ENCODE measurements at regions not wholly inside any gene's neighbourhood (a gene's known extent, or its start where the extent isn't known, plus 50 kb on each side); places are given as distances from the start of the nearest gene placed in this dataset.

DNA sequence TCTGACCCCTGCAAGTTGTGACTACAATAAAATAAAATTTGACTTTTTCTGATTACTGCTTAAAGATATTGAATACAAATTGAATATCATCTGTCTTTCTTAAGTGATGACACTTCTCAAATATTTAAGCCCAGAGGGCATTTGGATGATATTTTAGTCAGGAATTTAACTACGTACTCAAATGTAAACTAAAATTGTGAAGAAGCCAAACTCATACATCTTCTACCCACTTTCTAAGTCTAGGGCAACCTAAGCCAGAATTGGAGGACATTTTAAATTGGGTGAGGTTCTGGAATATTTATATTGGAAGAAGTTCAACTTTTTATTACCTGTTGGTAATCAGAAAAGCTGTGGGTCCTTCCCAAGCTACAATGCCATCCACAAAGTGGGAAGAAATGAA, 149.1 kb upstream of the WDR11 start:
- no peak overlapping the region for H3K27ac ChIP-seq
- H3K36me3 ChIP-seq: no peaks in the 10 kb centered on the region
- H3K4me1 ChIP-seq: no peaks in the 10 kb centered on the region
- no peak overlapping the region for H3K4me3 ChIP-seq
- H3K27me3 ChIP-seq (replicated peaks in 1 of 7): no peaks in the 10 kb centered on the region
- no peak for DNase-seq
- peaks cover 7 to 31% (median 29%) of the 10 kb centered on the region in 8 donors for H3K9me3 ChIP-seq
- TF ChIP-seq, protein P1, sequence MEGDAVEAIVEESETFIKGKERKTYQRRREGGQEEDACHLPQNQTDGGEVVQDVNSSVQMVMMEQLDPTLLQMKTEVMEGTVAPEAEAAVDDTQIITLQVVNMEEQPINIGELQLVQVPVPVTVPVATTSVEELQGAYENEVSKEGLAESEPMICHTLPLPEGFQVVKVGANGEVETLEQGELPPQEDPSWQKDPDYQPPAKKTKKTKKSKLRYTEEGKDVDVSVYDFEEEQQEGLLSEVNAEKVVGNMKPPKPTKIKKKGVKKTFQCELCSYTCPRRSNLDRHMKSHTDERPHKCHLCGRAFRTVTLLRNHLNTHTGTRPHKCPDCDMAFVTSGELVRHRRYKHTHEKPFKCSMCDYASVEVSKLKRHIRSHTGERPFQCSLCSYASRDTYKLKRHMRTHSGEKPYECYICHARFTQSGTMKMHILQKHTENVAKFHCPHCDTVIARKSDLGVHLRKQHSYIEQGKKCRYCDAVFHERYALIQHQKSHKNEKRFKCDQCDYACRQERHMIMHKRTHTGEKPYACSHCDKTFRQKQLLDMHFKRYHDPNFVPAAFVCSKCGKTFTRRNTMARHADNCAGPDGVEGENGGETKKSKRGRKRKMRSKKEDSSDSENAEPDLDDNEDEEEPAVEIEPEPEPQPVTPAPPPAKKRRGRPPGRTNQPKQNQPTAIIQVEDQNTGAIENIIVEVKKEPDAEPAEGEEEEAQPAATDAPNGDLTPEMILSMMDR (IDR thresholded peaks at IDR 0.05 in 8 of 11, conservative IDR thresholded peaks at IDR 0.05 in 3 of 11): no peak
- TF ChIP-seq POLR2A (IDR thresholded peaks at IDR 0.05) (no peak), POLR2AphosphoS5 (IDR thresholded peaks at IDR 0.05) (no peak)
- intact Hi-C loops (cut with DNase I; ENCODE audit: low total_unique reads): no loop called here
- WGBS, 5 donors: 90 to 100% (median 94%) methylated on average over 1 of the region's 1 CpG

DNA sequence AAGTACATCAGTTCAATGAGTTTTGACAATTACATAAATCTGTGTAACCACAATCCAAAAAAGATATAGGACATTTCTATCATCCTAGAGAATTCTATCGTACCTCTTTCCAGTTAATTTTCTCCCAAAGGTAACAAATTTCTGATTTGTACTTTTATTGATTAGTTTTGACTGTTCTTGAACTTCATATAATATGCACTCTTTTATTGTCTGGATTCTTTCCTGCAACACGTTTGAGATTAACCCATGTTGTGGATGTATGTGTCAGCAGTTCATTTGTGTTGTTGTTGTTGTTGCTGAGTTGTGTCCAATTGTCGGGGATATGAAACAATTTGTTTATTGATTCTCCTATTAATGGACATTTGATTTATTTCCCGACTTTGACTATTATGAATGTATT, 145.9 kb upstream of the WDR11 start:
- Histone ChIP-seq H3K36me3 (no peaks in the 10 kb centered on the region), H3K27ac (no peak overlapping the region), H3K9me3 (no peaks in the 10 kb centered on the region), H3K4me3 (no peak overlapping the region), H3K4me1 (no peaks in the 10 kb centered on the region), H3K27me3 (replicated peaks in 1 of 7) (peaks cover 0 to 6% (median 0%) of the 10 kb centered on the region in 7 donors)
- WGBS, 5 donors: 76 to 89% (median 80%) methylated on average over 4 of the region's 4 CpGs
- intact Hi-C loops (cut with DNase I; ENCODE audit: low total_unique reads): no loop called here
- TF ChIP-seq, protein P1 (IDR thresholded peaks at IDR 0.05 in 8 of 11, conservative IDR thresholded peaks at IDR 0.05 in 3 of 11): no peak
- no peak for TF ChIP-seq POLR2AphosphoS5 (IDR thresholded peaks at IDR 0.05)
- no peak for TF ChIP-seq POLR2A (IDR thresholded peaks at IDR 0.05)
- no peak for DNase-seq

DNA sequence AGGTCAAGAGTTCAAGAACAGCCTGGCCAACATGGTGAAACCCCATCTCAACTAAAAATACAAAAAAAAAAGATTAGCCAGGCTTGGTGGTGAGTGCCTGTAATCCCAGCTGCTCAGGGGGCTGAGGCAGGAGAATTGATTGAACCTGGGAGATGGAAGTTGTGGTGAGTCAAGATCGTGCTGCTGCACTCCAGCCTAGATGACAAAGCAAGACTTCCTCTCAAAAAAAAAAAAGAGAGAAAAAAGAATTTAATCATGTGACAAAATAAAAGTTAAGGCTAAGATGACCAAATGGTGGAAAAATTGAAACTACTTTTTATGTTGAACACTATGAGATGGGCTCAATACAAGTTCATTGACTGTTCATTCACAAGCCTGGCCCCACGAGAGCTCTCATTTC, 141.1 kb upstream of the WDR11 start:
- Histone ChIP-seq H3K27ac (no peak overlapping the region), H3K4me1 (peaks cover 0 to 9% (median 0%) of the 10 kb centered on the region in 6 donors), H3K36me3 (no peaks in the 10 kb centered on the region), H3K27me3 (replicated peaks in 1 of 7) (peaks cover 0 to 21% (median 0%) of the 10 kb centered on the region in 7 donors), H3K9me3 (no peaks in the 10 kb centered on the region), H3K4me3 (no peak overlapping the region)
- TF ChIP-seq, protein P1 (IDR thresholded peaks at IDR 0.05 in 8 of 11, conservative IDR thresholded peaks at IDR 0.05 in 3 of 11): no peak
- no peak for TF ChIP-seq POLR2A (IDR thresholded peaks at IDR 0.05)
- no peak for TF ChIP-seq POLR2AphosphoS5 (IDR thresholded peaks at IDR 0.05)
- intact Hi-C loops (cut with DNase I; ENCODE audit: low total_unique reads): no loop called here
- no peak for DNase-seq
- 38 to 55% (median 43%) methylated on average over 2 of the region's 2 CpGs for WGBS, 5 donors

DNA sequence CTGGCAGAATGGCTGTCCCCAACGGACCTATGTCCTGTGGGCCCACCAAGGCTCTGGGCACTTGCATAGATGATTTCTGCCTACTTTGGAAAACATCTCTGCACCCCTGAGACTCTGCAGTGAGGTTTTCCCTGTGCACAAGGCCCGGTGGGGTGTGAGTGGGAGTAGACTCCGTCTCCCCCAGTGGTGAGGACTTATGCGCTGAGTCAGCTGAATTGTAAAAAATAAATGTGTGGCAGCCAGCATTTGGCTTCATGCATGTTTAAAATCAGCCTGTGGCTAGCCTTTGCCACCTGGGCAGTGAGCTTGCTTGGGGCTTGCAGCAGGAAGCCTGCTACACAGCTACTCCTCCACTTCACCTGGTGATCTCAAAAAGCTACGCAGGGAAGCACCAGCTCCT, 139.3 kb upstream of the WDR11 start:
- H3K27me3 ChIP-seq (replicated peaks in 1 of 7): peaks cover 0 to 21% (median 0%) of the 10 kb centered on the region in 7 donors
- WGBS, 5 donors: 73 to 85% (median 81%) methylated on average over 5 of the region's 5 CpGs
- TF ChIP-seq, protein P1 (IDR thresholded peaks at IDR 0.05 in 8 of 11, conservative IDR thresholded peaks at IDR 0.05 in 3 of 11): no peak
- no peak for TF ChIP-seq POLR2AphosphoS5 (IDR thresholded peaks at IDR 0.05)
- TF ChIP-seq POLR2A (IDR thresholded peaks at IDR 0.05): no peak
- no peaks in the 10 kb centered on the region for H3K9me3 ChIP-seq
- DNase-seq: no peak
- peaks cover 0 to 13% (median 0%) of the 10 kb centered on the region in 6 donors for H3K4me1 ChIP-seq
- intact Hi-C loops (cut with DNase I; ENCODE audit: low total_unique reads): no loop called here
- no peaks in the 10 kb centered on the region for H3K36me3 ChIP-seq
- no peak overlapping the region for H3K27ac ChIP-seq
- no peak overlapping the region for H3K4me3 ChIP-seq

All from spleen (tissue), 11 donors.